B cell (primary cell): ENCODE measurements at regions not wholly inside any gene's neighbourhood (a gene's known extent, or its start where the extent isn't known, plus 50 kb on each side); places are given as distances from the start of the nearest gene placed in this dataset.

Source experiments
- ATAC-seq: fragments of 200-7000 bp; cut with Tn5 transposase; one replicate; pipeline ENCODE4 v1.10.0; 2021; ENCODE audit warnings: low read depth, mild to moderate bottlenecking, moderate number of reproducible peaks, moderate library complexity
- CTCF ChIA-PET: fragments of 350-600 bp; sonication (Branson Sonifier 250); formaldehyde crosslinking; loops from one replicate; lab custom pipeline; 2021; ENCODE audit warnings: antibody characterized with exemption, inconsistent platforms; lab: Charles Lee
- POLR2A ChIA-PET: fragments of 350-600 bp; sonication (Branson Sonifier 250); formaldehyde crosslinking; loops from one replicate; lab custom pipeline; 2021; ENCODE audit warnings: antibody characterized with exemption; lab: Charles Lee
- DNase-seq: peaks from one replicate; pipeline ENCODE4 v3.0.0; 2013
- H2AFZ ChIP-seq: 2 replicates; pipeline ENCODE4 v1.6.1; 2012; ENCODE audit warnings: mild to moderate bottlenecking, low read depth, low read length; ENCODE audit not compliant: insufficient read depth, poor library complexity, severe bottlenecking
- H3K27ac ChIP-seq, 2 donors: 1 replicate in 1 of 2; 2 replicates in 1 of 2; pipeline ENCODE4 v1.5.1; 2012 to 2013; ENCODE audit warnings: low read length in 2 of 2, mild to moderate bottlenecking in 2 of 2, moderate library complexity in 1 of 2
- H3K27me3 ChIP-seq, 4 experiments: fragments of 200-600 bp in 1 of 4; sonication (generic) in 1 of 4; replicated peaks in 1 of 4; 1 replicate in 2 of 4; 2 replicates in 2 of 4; pipeline versions ENCODE4 v1.6.1 to v1.7.0; 2013 to 2016; ENCODE audit warnings: low read length in 3 of 4, mild to moderate bottlenecking in 2 of 4, mixed read lengths in 1 of 4, moderate library complexity in 1 of 4; ENCODE audit not compliant: insufficient read depth in 4 of 4, control insufficient read depth in 3 of 4; ENCODE audit errors: control extremely low read depth in 1 of 4
- H3K36me3 ChIP-seq, 2 experiments: replicated peaks in 1 of 2; 1 replicate in 1 of 2; 2 replicates in 1 of 2; pipeline versions ENCODE4 v1.6.1 to v1.7.1; 2013; ENCODE audit warnings: low read length in 1 of 2; ENCODE audit not compliant: insufficient read depth in 2 of 2, control insufficient read depth in 1 of 2; ENCODE audit errors: control extremely low read depth in 1 of 2, extremely low read depth in 1 of 2
- H3K4me1 ChIP-seq, 2 donors: fragments of 200-600 bp in 1 of 2; sonication (generic) in 1 of 2; 1 replicate in 1 of 2; 2 replicates in 1 of 2; pipeline versions ENCODE4 v1.5.1 to v1.6.1; 2013 to 2017; ENCODE audit warnings: low read length in 2 of 2; ENCODE audit not compliant: control insufficient read depth in 2 of 2, insufficient read depth in 2 of 2
- H3K4me2 ChIP-seq: replicated peaks from 2 replicates; pipeline ENCODE3; 2012; ENCODE audit warnings: mild to moderate bottlenecking, low read depth, low read length; ENCODE audit not compliant: poor library complexity, severe bottlenecking
- H3K4me3 ChIP-seq, 5 experiments: fragments of 200-600 bp in 1 of 5; sonication (generic) in 1 of 5; 1 replicate in 3 of 5; 2 replicates in 2 of 5; pipeline versions ENCODE4 v1.5.1 to v1.7.0; 2011 to 2016; ENCODE audit warnings: low read length in 4 of 5, mild to moderate bottlenecking in 4 of 5, low read depth in 2 of 5, control low read depth in 1 of 5, moderate library complexity in 1 of 5; ENCODE audit not compliant: insufficient read depth in 1 of 5; ENCODE audit errors: control extremely low read depth in 1 of 5, extremely low read depth in 1 of 5
- H3K79me2 ChIP-seq: fragments of 200-600 bp; sonication (generic); one replicate; pipeline ENCODE4 v1.6.0; 2016; ENCODE audit warnings: low read length; ENCODE audit not compliant: control insufficient read depth, insufficient read depth
- H3K9ac ChIP-seq: fragments of 200-600 bp; sonication (generic); 2 replicates; pipeline ENCODE4 v1.6.1; 2017; ENCODE audit warnings: mild to moderate bottlenecking, low read length, moderate library complexity
- H3K9me3 ChIP-seq, 3 donors: one replicate each; pipeline versions ENCODE4 v1.6.1 to v1.7.1; 2013; ENCODE audit warnings: low read length in 2 of 3; ENCODE audit not compliant: control insufficient read depth in 2 of 3, insufficient read depth in 1 of 3; ENCODE audit errors: control extremely low read depth in 1 of 3
- H4K20me1 ChIP-seq: 2 replicates; pipeline ENCODE4 v1.6.0; 2012; ENCODE audit warnings: mild to moderate bottlenecking, low read length; ENCODE audit not compliant: insufficient read depth, control insufficient read depth, poor library complexity, severe bottlenecking
- H3K27ac Mint-ChIP-seq: one replicate; pipeline ENCODE4 v1.8.0; 2021; ENCODE audit warnings: mixed read lengths
- H3K27me3 Mint-ChIP-seq: one replicate; pipeline ENCODE4 v1.8.0; 2021; ENCODE audit warnings: mixed read lengths
- H3K4me1 Mint-ChIP-seq: one replicate; pipeline ENCODE4 v1.8.0; 2021; ENCODE audit warnings: mixed read lengths
- H3K4me3 Mint-ChIP-seq: one replicate; pipeline ENCODE4 v1.8.0; 2021; ENCODE audit warnings: mixed read lengths
- H3K9me3 Mint-ChIP-seq: one replicate; pipeline ENCODE4 v1.8.0; 2022; ENCODE audit warnings: mixed read lengths; ENCODE audit not compliant: insufficient read depth
- EZH2 ChIP-seq: IDR thresholded peaks from 2 replicates; pipeline ENCODE4 v1.6.1; 2012; ENCODE audit warnings: borderline replicate concordance, low read depth, mild to moderate bottlenecking, moderate library complexity, low read length; ENCODE audit not compliant: insufficient read depth, poor library complexity, severe bottlenecking
- WGBS: methylation state at CpG from one replicate; pipeline ENCODE4 v1.1.5; 2013; ENCODE audit warnings: missing lambda C conversion rate; ENCODE audit not compliant: insufficient coverage; 5-methylcytosine and 5-hydroxymethylcytosine counted together
- intact Hi-C: fragments of 100-400 bp; cut with micrococcal nuclease; formaldehyde crosslinking; loops from one replicate; pipeline ENCODE4 v1.10.0; 2022
- TF ChIP-seq, protein P1 (sequence below): fragments of 200-600 bp; IDR thresholded peaks from one replicate; pipeline ENCODE4 v1.8.0; 2022; ENCODE audit warnings: antibody characterized with exemption, mild to moderate bottlenecking

DNA sequence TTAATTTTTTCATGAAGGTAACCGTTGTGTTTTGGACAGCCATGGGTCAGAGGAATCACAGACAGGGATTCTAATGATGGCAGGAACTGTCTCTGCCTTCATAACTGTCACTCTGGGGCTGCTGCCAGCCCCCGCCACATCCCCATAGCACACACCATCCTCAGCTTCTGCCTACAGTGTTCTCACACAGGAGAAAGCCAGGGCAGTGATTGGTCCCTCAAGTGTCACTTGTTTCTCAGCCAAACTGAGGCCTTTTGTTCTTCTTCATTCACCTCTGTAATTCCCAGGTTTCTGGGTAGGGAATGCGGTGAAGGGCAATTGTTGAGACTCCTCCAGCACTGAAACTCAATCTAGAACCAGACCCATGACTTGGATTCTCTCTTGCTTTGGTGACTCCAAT, 65.4 kb upstream of the C3orf80 start:
- H3K4me1 Mint-ChIP-seq: no peaks in the 10 kb centered on the region
- intact Hi-C loops: no loop called here
- no peak overlapping the region for H3K27ac ChIP-seq
- H3K27ac Mint-ChIP-seq: no peak overlapping the region
- no peak overlapping the region for H3K4me2 ChIP-seq
- H3K9ac ChIP-seq: no peak overlapping the region
- H4K20me1 ChIP-seq: no peaks in the 10 kb centered on the region
- no peak for DNase-seq
- H3K9me3 ChIP-seq: no peaks in the 10 kb centered on the region
- no peak overlapping the region for H2AFZ ChIP-seq
- H3K27me3 ChIP-seq: no peaks in the 10 kb centered on the region
- ChIA-PET POLR2A (no interaction called here), CTCF (no interaction called here)
- H3K27me3 Mint-ChIP-seq: peaks cover 11% of the 10 kb centered on the region
- WGBS: 78% methylated on average over 2 of the region's 3 CpGs
- no peak overlapping the region for H3K4me3 ChIP-seq
- no peak overlapping the region for H3K4me3 Mint-ChIP-seq
- H3K36me3 ChIP-seq: no peaks in the 10 kb centered on the region
- H3K4me1 ChIP-seq: no peaks in the 10 kb centered on the region
- H3K9me3 Mint-ChIP-seq: no peaks in the 10 kb centered on the region
- no peak for ATAC-seq
- TF ChIP-seq, protein P1, sequence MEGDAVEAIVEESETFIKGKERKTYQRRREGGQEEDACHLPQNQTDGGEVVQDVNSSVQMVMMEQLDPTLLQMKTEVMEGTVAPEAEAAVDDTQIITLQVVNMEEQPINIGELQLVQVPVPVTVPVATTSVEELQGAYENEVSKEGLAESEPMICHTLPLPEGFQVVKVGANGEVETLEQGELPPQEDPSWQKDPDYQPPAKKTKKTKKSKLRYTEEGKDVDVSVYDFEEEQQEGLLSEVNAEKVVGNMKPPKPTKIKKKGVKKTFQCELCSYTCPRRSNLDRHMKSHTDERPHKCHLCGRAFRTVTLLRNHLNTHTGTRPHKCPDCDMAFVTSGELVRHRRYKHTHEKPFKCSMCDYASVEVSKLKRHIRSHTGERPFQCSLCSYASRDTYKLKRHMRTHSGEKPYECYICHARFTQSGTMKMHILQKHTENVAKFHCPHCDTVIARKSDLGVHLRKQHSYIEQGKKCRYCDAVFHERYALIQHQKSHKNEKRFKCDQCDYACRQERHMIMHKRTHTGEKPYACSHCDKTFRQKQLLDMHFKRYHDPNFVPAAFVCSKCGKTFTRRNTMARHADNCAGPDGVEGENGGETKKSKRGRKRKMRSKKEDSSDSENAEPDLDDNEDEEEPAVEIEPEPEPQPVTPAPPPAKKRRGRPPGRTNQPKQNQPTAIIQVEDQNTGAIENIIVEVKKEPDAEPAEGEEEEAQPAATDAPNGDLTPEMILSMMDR: no peak
- TF ChIP-seq EZH2: no peak
- H3K79me2 ChIP-seq: no peaks in the 10 kb centered on the region

GRCh38 chr3:160161921-160162320, 63.3 kb upstream of the C3orf80 start:
- Histone ChIP-seq H3K9ac (no peak overlapping the region), H4K20me1 (no peaks in the 10 kb centered on the region), H3K9me3 (no peaks in the 10 kb centered on the region), H2AFZ (no peak overlapping the region), H3K4me3 (no peak overlapping the region), H3K36me3 (no peaks in the 10 kb centered on the region), H3K4me1 (no peaks in the 10 kb centered on the region), H3K27ac (no peak overlapping the region), H3K79me2 (no peaks in the 10 kb centered on the region), H3K27me3 (no peaks in the 10 kb centered on the region), H3K4me2 (no peak overlapping the region)
- H3K27ac Mint-ChIP-seq: no peak overlapping the region
- intact Hi-C loops: no loop called here
- TF ChIP-seq, protein P1: no peak
- TF ChIP-seq EZH2: no peak
- ChIA-PET CTCF (interaction anchor here (1.3 to 1.6 kb wide), 2 partner anchors 248 to 276 kb away, joined by 4 read pairs; no protein-coding TSS in a partner anchor), POLR2A (no interaction called here)
- WGBS: 93% methylated on average over 4 of the region's 6 CpGs
- ATAC-seq (no peak), DNase-seq (no peak)
- H3K4me1 Mint-ChIP-seq: no peaks in the 10 kb centered on the region
- no peak overlapping the region for H3K4me3 Mint-ChIP-seq
- peaks cover 8% of the 10 kb centered on the region for H3K27me3 Mint-ChIP-seq
- peaks cover 3% of the 10 kb centered on the region for H3K9me3 Mint-ChIP-seq
